NK-92 treated with Interleukin-12 subunit alpha and Interleukin-12 subunit beta, amount 100 ng/mL, for 24 hours (cell line): ENCODE measurements at regions not wholly inside any gene's neighbourhood (a gene's known extent, or its start where the extent isn't known, plus 50 kb on each side); places are given as distances from the start of the nearest gene placed in this dataset.

Source experiments
- DNase-seq: peaks from one replicate; lab custom pipeline; 2025; lab: John Stamatoyannopoulos, UW

DNA sequence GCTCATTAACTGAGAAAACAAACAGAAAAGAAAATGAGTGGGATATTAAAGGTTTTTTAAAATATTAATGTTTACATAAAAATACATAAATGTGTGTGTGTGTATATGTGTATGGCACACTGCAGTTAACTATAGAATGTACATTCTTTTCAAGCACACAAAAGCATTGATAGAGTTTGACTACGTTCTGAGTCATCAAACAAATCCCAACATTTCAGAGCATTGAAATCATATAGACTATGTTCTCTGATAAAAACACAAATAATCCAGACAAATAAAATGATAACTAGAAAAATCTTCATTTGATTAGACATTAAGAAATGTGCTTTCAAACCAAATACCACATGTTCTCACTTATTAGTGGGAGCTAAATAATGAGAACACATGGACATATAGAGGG, 84.3 kb upstream of the CELF4 start:
- DNase-seq = no peak

- no peak for DNase-seq
These were observed 83.8 kb upstream of the CELF4 start for GRCh38 chr18:37649416-37649815.

- no peak for DNase-seq
These were observed 76.0 kb upstream of the CELF4 start for GRCh38 chr18:37641573-37641972.

DNA sequence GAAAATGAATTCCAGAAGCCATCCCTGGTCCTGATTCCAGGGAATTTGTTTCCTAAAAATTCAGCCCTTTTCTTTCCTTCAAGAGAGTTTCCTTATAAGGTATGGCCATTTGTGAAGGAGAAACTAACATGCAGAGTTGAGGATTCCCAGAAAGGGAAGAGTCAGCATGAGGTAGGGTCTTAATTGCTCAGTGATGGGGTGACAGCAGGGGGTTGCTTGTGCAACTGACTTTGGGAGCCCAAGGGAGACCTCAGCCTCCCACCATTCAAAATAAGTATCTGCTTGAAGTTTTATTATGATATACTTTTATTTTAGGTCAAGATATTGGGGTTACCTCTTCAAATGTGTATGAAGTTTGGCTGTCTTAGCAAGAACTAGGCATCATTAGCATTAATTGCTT, 74.9 kb upstream of the CELF4 start:
- no peak for DNase-seq

DNA sequence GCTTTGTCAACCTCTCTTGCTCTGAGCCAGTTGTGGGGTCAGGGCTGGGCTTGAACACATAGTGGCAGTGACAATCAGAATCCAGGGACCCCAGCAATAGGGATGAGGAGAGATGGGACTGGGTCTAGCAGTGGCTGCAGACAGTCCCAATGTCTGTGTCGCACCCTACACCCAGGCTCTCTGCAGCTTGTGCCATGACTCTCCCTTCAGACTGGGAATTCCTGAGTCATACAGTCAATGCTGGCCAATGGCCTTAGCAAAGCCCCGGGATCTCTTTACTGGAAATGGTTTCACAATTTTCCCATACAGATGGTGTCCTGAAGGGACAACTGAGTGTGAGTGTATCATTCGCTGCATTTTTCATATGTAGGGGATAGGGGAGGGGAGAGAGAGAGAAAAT, 74.2 kb upstream of the CELF4 start:
- no peak for DNase-seq

GRCh38 chr18:37637478-37637850, 71.9 kb upstream of the CELF4 start:
- DNase-seq = no peak

- no peak for DNase-seq
These were observed 71.4 kb upstream of the CELF4 start for GRCh38 chr18:37636831-37637477.

- no peak for DNase-seq
These were observed 68.9 kb upstream of the CELF4 start for GRCh38 chr18:37634516-37634915.

GRCh38 chr18:37631422-37631821, 65.8 kb upstream of the CELF4 start:
- DNase-seq = no peak

DNA sequence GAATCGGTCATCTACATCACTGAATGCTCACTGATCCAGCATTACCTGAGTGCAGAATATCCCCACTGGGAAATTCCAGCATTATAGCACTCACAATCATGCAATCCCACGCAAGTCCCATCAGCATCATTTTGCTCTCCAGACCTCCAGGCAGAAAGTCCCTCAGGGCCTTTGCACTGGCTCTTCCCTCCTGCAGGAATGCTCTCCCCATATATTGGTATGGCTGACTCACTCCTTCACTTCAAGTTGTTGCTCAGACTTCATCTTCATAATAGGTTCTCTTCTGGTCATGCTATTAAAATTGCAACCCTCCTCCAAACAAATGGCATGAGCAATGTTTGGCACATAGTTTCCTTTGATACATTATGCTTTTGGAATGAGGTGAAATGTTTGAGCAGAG, 64.7 kb upstream of the CELF4 start:
- no peak for DNase-seq

GRCh38 chr18:37628470-37629220, 63.0 kb upstream of the CELF4 start:
- no peak for DNase-seq

- no peak for DNase-seq
These were observed 58.7 kb upstream of the CELF4 start for GRCh38 chr18:37624318-37624717.

GRCh38 chr18:37619964-37620363, 54.4 kb upstream of the CELF4 start:
- DNase-seq = no peak

DNA sequence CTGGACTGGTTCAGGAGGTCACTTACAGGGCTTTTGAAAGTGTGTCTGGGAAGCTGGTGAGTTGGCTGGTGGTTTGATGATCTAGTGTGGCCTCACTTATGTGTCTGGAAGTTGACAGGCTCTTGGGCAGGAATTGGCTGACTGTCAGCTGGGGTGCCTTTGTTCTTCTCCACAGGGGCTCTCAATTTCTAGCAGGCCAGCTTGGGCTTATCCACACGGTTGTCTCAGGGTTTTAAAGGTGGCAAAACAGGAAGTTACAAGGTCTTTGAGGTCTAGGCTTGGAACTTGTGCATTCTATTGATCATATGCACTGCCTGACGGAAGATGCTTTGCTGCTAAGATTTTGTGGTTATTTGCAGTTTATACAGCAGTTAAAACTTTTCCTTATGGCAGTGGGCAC, 52.0 kb upstream of the CELF4 start:
- DNase-seq = no peak
